Stomach (tissue), 8 donors: ENCODE measurements at regions not wholly inside any gene's neighbourhood (a gene's known extent, or its start where the extent isn't known, plus 50 kb on each side); places are given as distances from the start of the nearest gene placed in this dataset.

Experiments used
- DNase-seq, 2 donors: peaks; one replicate each; pipeline versions ENCODE4 v3.0.0 to v3.0.0-alpha.2; 2013 to 2019
- H3K27ac ChIP-seq, 5 donors: fragments of 200-600 bp in 4 of 5; sonication (generic) in 4 of 5; one replicate each; pipeline ENCODE4 v1.5.1; 2013 to 2019; ENCODE audit warnings: mild to moderate bottlenecking in 1 of 5, moderate library complexity in 1 of 5
- H3K27me3 ChIP-seq, 3 donors: fragments of 200-600 bp; sonication (generic); one replicate each; pipeline ENCODE4 v1.5.1; 2017 to 2019; ENCODE audit warnings: mixed run types in 1 of 3
- H3K36me3 ChIP-seq, 4 donors: fragments of 200-600 bp; sonication (generic); 1 replicate in 3 of 4; 2 replicates in 1 of 4; pipeline ENCODE4 v1.5.1; 2016 to 2019
- H3K4me1 ChIP-seq, 4 donors: fragments of 200-600 bp; sonication (generic); one replicate each; pipeline ENCODE4 v1.5.1; 2016 to 2019
- H3K4me3 ChIP-seq, 4 donors: fragments of 200-600 bp; sonication (generic) in 3 of 4; one replicate each; pipeline ENCODE4 v1.5.1; 2016 to 2019; ENCODE audit warnings: mild to moderate bottlenecking in 1 of 4
- H3K9me3 ChIP-seq, 4 donors: fragments of 200-600 bp; sonication (generic); one replicate each; pipeline ENCODE4 v1.5.1; 2016 to 2019
- EP300 ChIP-seq: sonication (generic); formaldehyde crosslinking; IDR thresholded peaks from one replicate; pipeline ENCODE4 v1.6.1; 2017; ENCODE audit warnings: antibody characterized with exemption
- POLR2A ChIP-seq, 4 donors: fragments of 450-650 bp; IDR thresholded peaks; one replicate each; pipeline ENCODE4 v1.6.1; 2016; ENCODE audit warnings: antibody characterized with exemption in 4 of 4, control low read depth in 2 of 4, mild to moderate bottlenecking in 1 of 4, moderate library complexity in 1 of 4
- POLR2AphosphoS5 ChIP-seq, 3 donors: sonication (generic); formaldehyde crosslinking; IDR thresholded peaks; one replicate each; pipeline ENCODE4 v1.6.1; 2016; ENCODE audit warnings: antibody characterized with exemption in 3 of 3
- WGBS, 5 donors: extraction: QIAGEN DNeasy Blood & Tissue Kit in 3 of 5; methylation state at CpG; one replicate each; pipeline versions ENCODE4 v1.1.5 to v1.1.7; 2013 to 2018; 5-methylcytosine and 5-hydroxymethylcytosine counted together
- intact Hi-C: fragments of 100-400 bp; cut with DNase I; formaldehyde crosslinking; loops from one replicate; pipeline ENCODE4 v1.15.1; 2023; ENCODE audit warnings: low total_unique reads
- TF ChIP-seq, protein P1 (sequence below), 7 experiments: fragments of 450-650 bp in 4 of 7; fragments of 200-600 bp in 3 of 7; sonication (generic) in 3 of 7; IDR thresholded peaks; one replicate each; pipeline ENCODE4 v1.5.1; 2016 to 2019; ENCODE audit warnings: antibody characterized with exemption in 7 of 7, control low read depth in 2 of 7, mild to moderate bottlenecking in 1 of 7
- donor health status: healthy with polysubstance abuse.
- donor health status: Bipolar disorder and iron deficiency.
- donor health status: healthy.

DNA sequence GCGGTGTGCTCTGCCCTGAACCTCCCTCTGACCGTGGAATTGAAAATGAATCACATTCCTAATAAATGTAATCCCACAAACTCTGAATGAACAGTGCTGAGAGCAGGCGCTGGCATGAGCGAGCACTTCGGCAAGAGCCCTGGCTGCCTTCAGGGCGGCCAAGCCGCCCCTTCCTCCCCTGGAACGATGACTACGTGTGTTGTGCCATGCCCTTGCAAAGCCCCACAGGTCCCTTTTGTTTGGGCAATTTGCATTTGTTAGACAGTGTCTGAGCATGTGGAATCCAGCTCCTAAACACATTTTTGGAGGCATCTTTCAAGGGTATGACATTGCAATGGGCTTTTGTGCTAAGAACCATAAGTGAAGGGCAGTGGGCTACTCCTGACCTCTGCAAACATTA, 95.6 kb upstream of the MKI67 start:
- intact Hi-C loops = no loop called here
- WGBS, 5 donors = 67 to 85% (median 83%) methylated on average over 8 to 9 of the region's 9 CpGs
- Histone ChIP-seq H3K9me3 (no peaks in the 10 kb centered on the region), H3K36me3 (no peaks in the 10 kb centered on the region), H3K4me1 (no peaks in the 10 kb centered on the region), H3K27ac (no peak overlapping the region), H3K27me3 (peaks cover 0 to 7% (median 0%) of the 10 kb centered on the region in 3 donors), H3K4me3 (no peak overlapping the region)
- no peak for TF ChIP-seq EP300
- no peak for TF ChIP-seq POLR2A (IDR thresholded peaks at IDR 0.05)
- TF ChIP-seq, protein P1, sequence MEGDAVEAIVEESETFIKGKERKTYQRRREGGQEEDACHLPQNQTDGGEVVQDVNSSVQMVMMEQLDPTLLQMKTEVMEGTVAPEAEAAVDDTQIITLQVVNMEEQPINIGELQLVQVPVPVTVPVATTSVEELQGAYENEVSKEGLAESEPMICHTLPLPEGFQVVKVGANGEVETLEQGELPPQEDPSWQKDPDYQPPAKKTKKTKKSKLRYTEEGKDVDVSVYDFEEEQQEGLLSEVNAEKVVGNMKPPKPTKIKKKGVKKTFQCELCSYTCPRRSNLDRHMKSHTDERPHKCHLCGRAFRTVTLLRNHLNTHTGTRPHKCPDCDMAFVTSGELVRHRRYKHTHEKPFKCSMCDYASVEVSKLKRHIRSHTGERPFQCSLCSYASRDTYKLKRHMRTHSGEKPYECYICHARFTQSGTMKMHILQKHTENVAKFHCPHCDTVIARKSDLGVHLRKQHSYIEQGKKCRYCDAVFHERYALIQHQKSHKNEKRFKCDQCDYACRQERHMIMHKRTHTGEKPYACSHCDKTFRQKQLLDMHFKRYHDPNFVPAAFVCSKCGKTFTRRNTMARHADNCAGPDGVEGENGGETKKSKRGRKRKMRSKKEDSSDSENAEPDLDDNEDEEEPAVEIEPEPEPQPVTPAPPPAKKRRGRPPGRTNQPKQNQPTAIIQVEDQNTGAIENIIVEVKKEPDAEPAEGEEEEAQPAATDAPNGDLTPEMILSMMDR (IDR thresholded peaks at IDR 0.05) = no peak
- TF ChIP-seq POLR2AphosphoS5 (IDR thresholded peaks at IDR 0.05) = no peak
- DNase-seq = no peak

DNA sequence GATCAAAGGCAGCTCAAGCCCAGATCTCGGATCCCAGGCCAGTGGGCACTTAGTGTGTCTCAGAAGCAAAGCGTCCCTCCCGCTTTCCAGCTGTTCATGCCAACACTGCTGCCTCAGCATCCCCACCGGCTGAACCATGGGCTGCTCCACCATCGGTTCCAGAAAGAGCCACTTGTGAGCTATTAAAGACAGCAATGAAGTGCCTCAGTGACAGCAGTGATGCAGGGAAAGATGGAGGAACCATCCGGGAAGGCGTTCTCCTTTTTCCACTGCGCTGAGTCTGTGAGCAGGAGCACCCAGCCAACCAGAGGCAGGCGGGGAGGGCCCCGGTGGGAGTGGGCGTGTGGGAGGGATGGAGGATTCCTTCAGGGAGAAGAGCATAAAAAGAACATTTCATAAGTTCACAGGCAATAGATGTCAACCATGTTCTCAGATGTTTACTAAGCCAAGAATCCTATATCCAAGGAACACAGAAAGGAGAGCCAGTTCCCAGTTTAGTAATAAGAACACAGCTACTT, 96.2 kb upstream of the MKI67 start:
- 74 to 87% (median 80%) methylated on average over 11 of the region's 11 CpGs for WGBS, 5 donors
- Histone ChIP-seq H3K36me3 (no peaks in the 10 kb centered on the region), H3K27ac (no peak overlapping the region), H3K27me3 (peaks cover 0 to 7% (median 0%) of the 10 kb centered on the region in 3 donors), H3K4me1 (no peaks in the 10 kb centered on the region), H3K9me3 (no peaks in the 10 kb centered on the region), H3K4me3 (no peak overlapping the region)
- intact Hi-C loops = no loop called here
- TF ChIP-seq, protein P1 (IDR thresholded peaks at IDR 0.05) = no peak
- no peak for TF ChIP-seq POLR2AphosphoS5 (IDR thresholded peaks at IDR 0.05)
- TF ChIP-seq EP300 = no peak
- no peak for TF ChIP-seq POLR2A (IDR thresholded peaks at IDR 0.05)
- no peak for DNase-seq

DNA sequence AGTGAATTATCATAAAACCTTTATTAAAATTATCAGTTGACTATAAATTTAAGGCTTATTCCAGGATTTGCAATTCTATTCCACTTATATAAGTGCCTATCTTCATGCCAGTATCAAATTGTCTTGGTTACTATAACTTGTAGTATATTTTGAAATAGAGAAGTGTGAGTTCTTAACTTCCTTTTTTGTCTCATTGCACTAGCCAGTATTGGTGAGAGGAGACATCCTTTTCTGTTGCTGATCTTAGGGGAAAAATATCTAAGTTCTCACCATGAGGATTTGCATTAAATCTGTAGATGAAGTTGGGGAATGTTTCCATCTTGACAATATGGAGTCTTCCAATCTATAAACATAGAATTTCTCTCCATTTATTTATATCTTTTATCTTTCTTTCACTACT, 104.2 kb upstream of the MKI67 start:
- Histone ChIP-seq H3K27ac (no peak overlapping the region), H3K9me3 (peaks cover 0 to 31% (median 17%) of the 10 kb centered on the region in 4 donors), H3K4me3 (no peak overlapping the region), H3K27me3 (peaks cover 0 to 25% (median 5%) of the 10 kb centered on the region in 3 donors), H3K36me3 (no peaks in the 10 kb centered on the region), H3K4me1 (no peaks in the 10 kb centered on the region)
- intact Hi-C loops = no loop called here
- TF ChIP-seq, protein P1 (IDR thresholded peaks at IDR 0.05) = no peak
- TF ChIP-seq POLR2AphosphoS5 (IDR thresholded peaks at IDR 0.05) = no peak
- TF ChIP-seq POLR2A (IDR thresholded peaks at IDR 0.05) = no peak
- TF ChIP-seq EP300 = no peak
- no peak for DNase-seq

DNA sequence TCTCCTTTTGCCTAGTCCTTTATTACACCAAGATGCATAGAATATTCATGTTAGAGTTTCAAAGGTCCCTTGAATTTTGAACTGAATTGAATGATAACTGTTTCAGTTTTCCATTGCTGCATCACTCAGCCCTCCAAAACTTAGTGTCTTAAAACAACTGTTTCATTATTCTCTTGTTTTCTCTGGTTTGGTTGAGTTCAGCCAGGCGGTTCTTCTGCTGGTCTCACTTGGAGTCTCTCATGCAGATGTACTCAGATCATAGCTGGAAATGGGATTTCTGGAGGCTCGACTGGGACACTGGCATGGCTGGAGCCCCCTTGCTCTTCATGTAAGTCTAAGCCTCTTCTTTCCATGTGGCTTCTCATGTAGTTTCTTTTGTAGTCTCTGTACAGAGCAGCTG, 107.2 kb upstream of the MKI67 start:
- whole genome bisulfite sequencing, 5 donors = 65 to 85% (median 77%) methylated on average over 2 of the region's 2 CpGs
- Histone ChIP-seq H3K4me3 (no peak overlapping the region), H3K27ac (no peak overlapping the region), H3K36me3 (no peaks in the 10 kb centered on the region), H3K9me3 (peaks cover 0 to 31% (median 17%) of the 10 kb centered on the region in 4 donors), H3K27me3 (peaks cover 0 to 38% (median 5%) of the 10 kb centered on the region in 3 donors), H3K4me1 (no peaks in the 10 kb centered on the region)
- DNase-seq = no peak
- intact Hi-C loops = no loop called here
- TF ChIP-seq, protein P1 (IDR thresholded peaks at IDR 0.05) = no peak
- TF ChIP-seq EP300 (no peak), POLR2AphosphoS5 (IDR thresholded peaks at IDR 0.05) (no peak), POLR2A (IDR thresholded peaks at IDR 0.05) (no peak)
